Heart right ventricle (tissue), 16 donors: ENCODE measurements at regions not wholly inside any gene's neighbourhood (a gene's known extent, or its start where the extent isn't known, plus 50 kb on each side); places are given as distances from the start of the nearest gene placed in this dataset.
A peak's percentile ranks its signal among the peaks of the same experiment; 100 is the strongest.
"Not testable (repeated sequence)": the region's sequence is repeated elsewhere in the genome, so short reads cannot be mapped to it uniquely, and the experiment has no call there.

ENCODE experiments used
- ATAC-seq, 8 donors: fragments of 200-7000 bp; cut with Tn5 transposase; one replicate each; pipeline ENCODE4 v1.9.1; 2020; ENCODE audit warnings: mild to moderate bottlenecking in 8 of 8, moderate library complexity in 8 of 8, moderate number of reproducible peaks in 1 of 8
- DNase-seq, 2 donors: peaks; one replicate each; pipeline ENCODE4 v3.0.0-alpha.2; 2020
- H3K27ac ChIP-seq, 10 donors: fragments of 200-600 bp; sonication (generic) in 2 of 10; one replicate each; pipeline versions ENCODE4 v1.5.0 to v1.8.0; 2020 to 2022; ENCODE audit warnings: mild to moderate bottlenecking in 3 of 10
- H3K27me3 ChIP-seq, 7 donors: fragments of 200-600 bp; one replicate each; pipeline ENCODE4 v1.8.0; 2021 to 2022; ENCODE audit warnings: mild to moderate bottlenecking in 2 of 7
- H3K36me3 ChIP-seq, 9 donors: fragments of 200-600 bp; sonication (generic) in 1 of 9; one replicate each; pipeline versions ENCODE4 v1.5.0 to v1.8.0; 2020 to 2022; ENCODE audit warnings: mild to moderate bottlenecking in 2 of 9
- H3K4me1 ChIP-seq, 9 donors: fragments of 200-600 bp; sonication (generic) in 1 of 9; one replicate each; pipeline versions ENCODE4 v1.5.0 to v1.8.0; 2020 to 2022; ENCODE audit warnings: mild to moderate bottlenecking in 4 of 9
- H3K4me3 ChIP-seq, 10 donors: fragments of 200-600 bp; sonication (generic) in 2 of 10; one replicate each; pipeline versions ENCODE4 v1.5.0 to v1.8.0; 2020 to 2022; ENCODE audit warnings: mild to moderate bottlenecking in 7 of 10, moderate library complexity in 2 of 10
- H3K9me3 ChIP-seq, 11 donors: fragments of 200-600 bp in 10 of 11; sonication (generic) in 2 of 11; one replicate each; pipeline versions ENCODE4 v1.5.0 to v1.8.0; 2013 to 2022; ENCODE audit warnings: mild to moderate bottlenecking in 2 of 11, control low read depth in 1 of 11, moderate library complexity in 1 of 11
- CTCF ChIP-seq, 9 donors: fragments of 200-600 bp; sonication (generic) in 2 of 9; IDR thresholded peaks; one replicate each; pipeline versions ENCODE4 v1.5.0 to v1.8.0; 2021 to 2022; ENCODE audit warnings: antibody characterized with exemption in 9 of 9, mild to moderate bottlenecking in 5 of 9, moderate library complexity in 1 of 9
- WGBS, 2 donors: extraction: QIAGEN DNeasy Blood & Tissue Kit; methylation state at CpG; one replicate each; pipeline ENCODE4 v1.1.7; 2013; ENCODE audit warnings: inconsistent platforms in 1 of 2; 5-methylcytosine and 5-hydroxymethylcytosine counted together
- intact Hi-C, 10 donors: fragments of 100-400 bp; cut with DNase I; formaldehyde crosslinking; loops; one replicate each; pipeline versions ENCODE4 v1.11.1 to v1.14.2; 2022
- donor health status: Arrhythmogenic right ventricular cardiomyopathy.
- donor health status: ischemic (EF 13 %, LVEDD 7.1; RV severe dilation, severe dysfunction).
- donor health status: healthy with polysubstance abuse.
- donor health status: DM: no; HTN: yes; CAD: no.
- donor health status: DM: no; HTN: no; CAD: no.
- donor health status: ischemic (EF 25% LVEDD 6.9; RV normal size, moderate dysfunction).
- donor health status: ischemic (EF 25% LVEDD 5.7; RV mildly dilated, moderate dysfunction).
- donor health status: healthy.
- donor health status: DM: yes; HTN: yes; CAD: no.
- donor health status: Ischemic cardiomyopathy.
- donor health status: ischemic (EF 35%, LVEDD 5.7; RV mildly dilated, moderate dysfunction).
- donor health status: nonischemic (EF 11% LVEDD 7.7; RV severe dilation, severe dysfunction).
- donor health status: DM: yes; HTN: yes; CAD: no.
- donor health status: PGD.
- donor health status: ischemic (EF 29% LVEDD 5.4; RV normal size, mild dysfunction).
- donor health status: nonischemic (EF 23%, LVEDD 6.1; RV moderate dilation, normal function).

DNA sequence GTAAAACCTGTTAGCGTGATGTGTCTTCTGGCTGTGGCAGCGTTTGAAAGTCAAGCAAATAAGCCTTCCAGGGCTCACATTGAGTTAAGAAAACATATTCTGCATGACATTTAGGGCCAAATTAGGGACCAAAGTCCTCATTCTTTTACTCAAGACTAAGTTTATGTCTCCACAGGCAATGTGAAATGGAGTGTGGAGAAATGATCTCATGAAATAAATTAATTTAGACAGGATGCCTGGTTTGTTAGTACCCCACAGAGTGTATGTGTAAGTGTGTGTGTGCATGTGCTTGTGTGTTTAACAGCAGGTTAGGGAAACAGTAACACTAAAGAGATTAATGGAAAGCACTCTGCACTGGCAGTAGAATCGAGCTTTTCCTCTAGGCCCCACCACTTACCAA is 82.9 kb upstream of the SNX2 start:
- Histone ChIP-seq H3K9me3 (no peaks in the 10 kb centered on the region), H3K4me3 (no peak overlapping the region), H3K4me1 (peaks cover 0 to 6% (median 0%) of the 10 kb centered on the region in 9 donors), H3K27me3 (no peaks in the 10 kb centered on the region), H3K36me3 (no peaks in the 10 kb centered on the region), H3K27ac (no peak overlapping the region)
- no peak for DNase-seq
- intact Hi-C loops = no loop called here
- WGBS, 2 donors = 85 to 89% methylated on average over 3 of the region's 3 CpGs
- TF ChIP-seq CTCF (IDR thresholded peaks at IDR 0.05) = no peak
- ATAC-seq = no peak

- H3K36me3 ChIP-seq = no peaks in the 10 kb centered on the region
- H3K27me3 ChIP-seq = no peaks in the 10 kb centered on the region
- no peak for TF ChIP-seq CTCF (IDR thresholded peaks at IDR 0.05)
- intact Hi-C loops = no loop called here
- H3K4me1 ChIP-seq = peaks cover 0 to 15% (median 0%) of the 10 kb centered on the region in 9 donors
- ATAC-seq = no peak
- H3K9me3 ChIP-seq = no peaks in the 10 kb centered on the region
- 94 to 95% methylated on average over 3 of the region's 3 CpGs for WGBS, 2 donors
- H3K4me3 ChIP-seq = no peak overlapping the region
- no peak overlapping the region for H3K27ac ChIP-seq
- no peak for DNase-seq
These were observed 80.9 kb upstream of the SNX2 start for GRCh38 chr5:122693963-122694362.

DNA sequence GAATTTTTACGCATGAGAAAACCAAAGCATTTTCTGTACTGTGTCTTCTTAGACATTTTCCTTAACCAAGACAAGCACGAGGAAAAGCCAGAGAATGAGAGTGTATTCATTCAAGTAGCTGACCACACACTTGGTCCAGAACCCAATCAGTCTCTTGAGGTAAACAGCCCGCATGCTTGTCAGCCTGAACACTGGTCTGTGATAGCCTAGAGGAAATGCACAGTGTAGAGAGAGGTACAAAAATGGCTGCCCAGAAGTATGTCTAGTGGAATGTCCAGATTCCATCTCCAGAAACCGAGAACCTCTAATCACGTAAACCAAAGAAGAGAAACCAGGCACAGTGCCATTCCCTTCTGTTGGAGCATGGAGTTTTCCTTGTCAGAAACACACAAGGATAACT is 80.0 kb upstream of the SNX2 start:
- Histone ChIP-seq H3K27ac (no peak overlapping the region), H3K4me3 (no peak overlapping the region), H3K27me3 (no peaks in the 10 kb centered on the region), H3K4me1 (peaks cover 0 to 15% (median 0%) of the 10 kb centered on the region in 9 donors), H3K9me3 (no peaks in the 10 kb centered on the region), H3K36me3 (no peaks in the 10 kb centered on the region)
- intact Hi-C loops = loop anchor here in 1 of 10 donors (5.0 kb wide), 1 partner anchor 507 kb away; no protein-coding TSS in a partner anchor
- WGBS, 2 donors = 82 to 87% methylated on average over 5 of the region's 5 CpGs
- DNase-seq (no peak), ATAC-seq (no peak)
- TF ChIP-seq CTCF (IDR thresholded peaks at IDR 0.05) = no peak

- ATAC-seq = peak in 1 of 8 donors; percentile 16
- not testable (repeated sequence) for H3K4me3 ChIP-seq, H3K27me3 ChIP-seq, H3K9me3 ChIP-seq, DNase-seq, H3K36me3 ChIP-seq
- WGBS, 2 donors = 92 to 95% methylated on average over 4 of the region's 4 CpGs
- intact Hi-C loops = loop anchor here in 1 of 10 donors (5.0 kb wide), 1 partner anchor 506 kb away; no protein-coding TSS in a partner anchor
- H3K4me1 ChIP-seq = peaks cover 0 to 15% (median 0%) of the 10 kb centered on the region in 9 donors
- H3K27ac ChIP-seq = peak overlapping the region in 1 of 10 donors; percentile 47
These were observed 78.1 kb upstream of the SNX2 start for GRCh38 chr5:122696735-122697134.

GRCh38 chr5:122697191-122697590 is 77.7 kb upstream of the SNX2 start:
- intact Hi-C loops = loop anchor here in 1 of 10 donors (5.0 kb wide), 1 partner anchor 505 kb away; no protein-coding TSS in a partner anchor
- no peak for DNase-seq
- no peak for ATAC-seq
- TF ChIP-seq CTCF (IDR thresholded peaks at IDR 0.05) = no peak
- Histone ChIP-seq H3K4me1 (peaks cover 0 to 15% (median 0%) of the 10 kb centered on the region in 9 donors), H3K27me3 (no peaks in the 10 kb centered on the region), H3K27ac (peak overlapping the region in 1 of 10 donors; percentile 47), H3K9me3 (no peaks in the 10 kb centered on the region), H3K36me3 (no peaks in the 10 kb centered on the region), H3K4me3 (no peak overlapping the region)
- WGBS, 2 donors = 85 to 87% methylated on average over 2 of the region's 2 CpGs
